HG03460 (cell line): ENCODE measurements at regions not wholly inside any gene's neighbourhood (a gene's known extent, or its start where the extent isn't known, plus 50 kb on each side); places are given as distances from the start of the nearest gene placed in this dataset.
A peak's percentile ranks its signal among the peaks of the same experiment; 100 is the strongest.

Source experiments
- ATAC-seq: cut with Tn5 transposase; IDR thresholded peaks from one replicate; pipeline ENCODE4 v1.9.1; 2021; ENCODE audit not compliant: unreplicated experiment

- ATAC-seq: no peak
Measured at GRCh38 chr12:92336641-92337040, 191.0 kb upstream of the BTG1 start.

DNA sequence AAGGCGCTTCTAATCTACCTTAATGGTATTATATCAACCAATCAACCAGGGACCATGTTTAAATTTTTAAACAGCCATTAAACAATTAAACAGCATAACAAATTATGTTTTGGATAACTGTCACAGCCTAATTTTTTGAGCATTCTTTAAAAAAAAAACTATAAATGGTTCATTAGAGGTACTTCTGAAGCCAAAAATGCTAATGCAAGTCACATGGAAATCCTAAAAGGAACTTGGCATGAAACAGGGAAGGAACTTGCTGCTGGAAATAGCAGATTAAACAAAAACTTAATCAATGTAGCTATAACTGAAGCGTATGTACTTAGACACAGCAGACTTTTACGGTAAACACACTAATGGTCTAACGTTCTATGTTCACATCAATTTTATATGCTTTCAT, 190.2 kb upstream of the BTG1 start:
- no peak for ATAC-seq

DNA sequence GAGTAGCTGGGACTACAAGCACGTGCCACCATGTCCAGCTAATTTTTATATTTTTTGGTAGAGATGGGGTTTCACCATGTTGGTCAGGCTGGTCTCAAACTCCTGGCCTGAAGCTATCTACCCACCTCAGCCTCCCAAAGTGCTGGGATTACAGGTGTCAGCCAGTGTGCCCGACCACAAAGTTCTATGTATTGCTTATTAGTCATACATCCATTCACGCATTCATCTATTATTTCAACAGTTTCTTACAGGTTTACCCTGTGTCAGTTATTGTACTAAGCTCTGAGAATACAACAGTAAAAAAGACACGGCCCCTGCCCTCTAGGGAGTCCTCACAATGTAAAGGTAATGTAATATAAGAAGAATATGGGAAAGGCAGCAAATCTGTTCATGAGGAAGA, 188.9 kb upstream of the BTG1 start:
- no peak for ATAC-seq

DNA sequence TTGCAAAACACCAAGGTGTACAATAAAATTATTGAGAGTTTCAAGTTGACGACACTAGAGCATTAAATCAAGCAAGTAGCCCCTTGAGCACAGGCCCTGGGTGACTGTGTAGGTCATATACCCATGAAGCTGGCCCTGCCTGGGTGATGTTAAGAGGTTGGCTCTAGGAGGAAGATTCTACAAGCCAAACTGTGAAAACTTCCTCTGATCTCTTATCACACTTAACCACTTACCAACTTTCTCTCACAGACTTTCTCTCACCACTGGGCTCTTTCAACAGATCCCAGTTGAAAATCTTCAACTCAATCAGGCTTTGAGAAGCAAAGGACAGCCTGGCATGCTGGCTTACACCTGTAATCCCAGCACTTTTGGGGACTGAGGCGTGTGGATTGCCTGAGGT, 186.9 kb upstream of the BTG1 start:
- no peak for ATAC-seq

DNA sequence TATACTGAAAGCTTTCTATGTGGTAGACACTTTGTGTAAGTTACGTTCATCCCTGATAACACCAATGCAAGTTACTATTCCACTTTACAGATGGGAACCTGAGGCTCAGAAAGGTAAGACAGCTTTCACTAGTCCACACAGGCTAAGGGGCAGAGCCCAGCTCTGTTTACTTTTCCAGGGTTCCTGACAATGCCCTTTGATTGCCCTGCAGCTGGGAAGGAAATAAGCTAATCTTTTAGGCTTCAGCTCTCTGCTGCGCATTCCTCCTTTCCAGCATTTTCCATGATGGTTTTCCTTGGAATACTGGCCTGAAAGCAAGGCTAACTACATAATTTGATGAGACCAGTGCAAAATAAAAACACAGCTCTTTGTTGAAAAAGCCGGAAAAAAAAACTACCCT, 185.7 kb upstream of the BTG1 start:
- no peak for ATAC-seq

DNA sequence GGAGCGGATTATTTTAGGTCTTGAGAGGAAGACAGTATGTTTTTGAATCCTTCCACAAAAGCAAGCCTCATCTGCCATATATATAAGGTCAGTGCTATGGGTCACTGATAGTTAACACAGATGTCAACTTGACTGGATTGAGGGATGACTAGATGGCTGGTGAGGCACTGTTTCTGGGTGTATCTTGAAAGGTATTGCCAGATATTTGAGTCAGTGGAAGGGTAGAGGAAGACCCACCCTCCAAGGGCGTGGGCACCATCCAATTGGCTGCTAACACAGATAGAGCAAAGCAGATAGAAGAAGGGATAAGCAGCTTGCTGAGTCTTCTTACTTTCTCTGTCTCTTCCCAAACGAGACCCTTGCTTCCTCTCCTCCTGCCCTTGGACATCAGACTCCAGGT, 185.0 kb upstream of the BTG1 start:
- ATAC-seq: no peak

- no peak for ATAC-seq
Measured at GRCh38 chr12:92326877-92327276, 181.2 kb upstream of the BTG1 start.

DNA sequence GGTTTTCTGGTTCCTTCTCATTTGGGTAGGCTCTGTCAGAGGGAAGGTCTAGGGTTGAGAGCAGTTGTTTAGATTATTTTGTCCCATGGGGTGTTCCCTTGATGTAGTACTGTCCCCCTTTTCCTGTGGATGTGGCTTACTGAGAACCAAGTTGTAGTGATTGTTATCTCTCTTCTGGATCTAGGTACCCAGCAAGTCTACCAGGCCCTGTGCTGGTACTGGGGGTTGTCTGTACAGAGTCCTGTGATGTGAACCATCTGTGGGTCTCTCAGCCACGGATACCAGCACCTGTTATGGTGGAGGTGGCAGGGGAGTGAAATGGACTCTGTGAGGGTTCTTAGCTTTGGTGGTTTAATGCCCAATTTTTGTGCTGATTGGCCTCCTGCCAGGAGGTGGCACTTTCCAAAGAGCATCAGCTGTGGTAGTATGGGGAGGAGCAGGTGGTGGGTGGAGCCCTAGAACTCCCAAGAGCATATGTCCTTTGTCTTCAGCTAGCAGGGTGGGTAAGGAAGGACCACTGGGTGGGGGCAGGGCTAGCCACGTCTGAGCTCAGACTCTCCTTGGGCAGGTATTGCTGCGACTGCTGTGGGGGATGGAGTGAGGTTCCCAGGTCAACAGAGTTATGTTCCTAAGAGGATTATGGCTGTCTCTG, 179.3 kb upstream of the BTG1 start:
- ATAC-seq: no peak

DNA sequence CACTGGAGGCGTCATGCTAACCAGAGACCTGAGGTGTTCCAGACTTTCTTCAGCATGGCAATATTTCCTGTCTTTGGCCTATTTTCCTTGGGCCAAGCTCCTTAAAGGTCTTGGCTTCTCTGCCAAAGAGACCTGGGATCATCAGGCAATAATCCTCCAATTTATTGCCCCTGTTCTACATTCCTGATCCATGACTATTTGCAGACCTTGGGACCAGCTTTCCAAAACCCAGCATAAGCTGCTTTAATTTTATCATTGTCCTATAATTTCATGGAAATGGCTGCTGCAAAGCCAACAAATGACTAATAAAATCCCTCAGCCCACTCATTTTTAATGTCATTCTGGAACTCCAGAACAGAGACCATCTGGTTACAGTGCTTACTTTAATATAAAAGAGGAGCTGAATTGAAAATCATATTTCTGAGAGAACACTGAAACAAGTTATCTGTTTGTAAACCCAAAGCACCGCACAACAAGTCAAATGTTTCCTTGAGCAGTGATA, 166.9 kb upstream of the BTG1 start:
- no peak for ATAC-seq

DNA sequence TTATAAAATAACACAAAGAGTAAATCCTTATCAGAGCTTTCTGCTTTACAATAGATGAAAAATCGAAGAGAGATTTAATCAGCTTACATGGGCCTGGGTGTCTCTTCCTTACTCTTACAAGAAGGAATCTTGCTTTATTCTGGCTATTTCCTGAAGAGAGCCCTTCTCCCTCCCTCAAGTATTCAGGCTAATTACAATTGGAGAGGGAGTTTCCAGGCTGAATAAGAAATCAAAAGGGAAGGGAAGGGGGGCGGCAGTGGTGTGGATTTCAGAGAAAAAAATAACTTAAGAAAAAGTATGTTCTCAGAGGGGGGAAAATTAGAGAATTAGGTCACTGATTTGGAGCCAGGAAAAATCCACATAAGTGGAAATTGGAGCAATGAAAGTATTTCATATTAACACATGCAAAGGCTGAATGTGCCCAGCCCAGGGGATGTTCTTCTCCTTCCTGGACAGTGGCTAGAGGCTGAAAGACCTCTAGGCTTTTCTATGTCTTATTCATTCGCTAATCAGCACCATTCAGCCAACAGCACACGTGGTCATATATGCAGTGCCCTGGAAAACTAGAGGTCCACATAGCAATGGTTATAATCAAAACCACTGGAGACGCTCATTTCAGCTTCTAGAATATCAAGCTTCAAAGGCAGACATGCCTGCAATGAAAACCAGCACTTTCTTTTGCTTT, 158.9 kb upstream of the BTG1 start:
- ATAC-seq: no peak

DNA sequence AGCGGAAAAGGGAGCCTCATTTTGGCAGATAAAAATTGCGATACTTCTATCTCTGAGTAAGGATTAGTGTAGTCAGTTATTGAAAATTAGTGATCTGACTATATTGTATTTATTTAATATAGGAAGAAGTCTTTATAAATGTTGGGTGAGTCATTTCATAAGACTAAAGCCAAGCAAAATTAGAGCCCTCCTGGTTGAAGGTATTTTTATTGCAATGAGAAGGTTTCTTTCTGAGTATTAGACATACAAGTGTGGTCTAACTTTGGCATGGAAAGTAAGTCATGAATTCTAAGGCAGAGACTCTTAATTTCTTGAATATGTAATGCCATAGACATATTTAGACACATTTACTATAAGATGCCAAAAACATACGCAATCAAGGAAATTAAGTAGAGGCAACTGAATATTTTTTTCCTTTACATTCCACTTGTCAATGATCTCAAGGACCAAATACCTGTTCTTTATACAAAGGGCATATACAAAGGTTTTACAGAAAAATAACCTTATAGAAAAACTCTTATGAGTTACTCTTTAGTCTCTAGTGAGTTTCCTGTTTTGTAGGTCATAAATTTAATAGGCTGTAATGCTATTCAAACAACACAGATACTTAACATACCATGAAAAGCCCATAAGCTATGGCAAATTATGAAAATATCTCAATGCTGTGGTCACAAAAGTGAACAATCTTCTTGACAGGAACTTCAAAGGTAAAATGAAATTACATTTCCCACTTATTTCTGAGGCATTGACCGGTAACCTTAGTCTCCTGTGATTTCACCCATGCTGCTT, 156.6 kb upstream of the BTG1 start:
- ATAC-seq: no peak

DNA sequence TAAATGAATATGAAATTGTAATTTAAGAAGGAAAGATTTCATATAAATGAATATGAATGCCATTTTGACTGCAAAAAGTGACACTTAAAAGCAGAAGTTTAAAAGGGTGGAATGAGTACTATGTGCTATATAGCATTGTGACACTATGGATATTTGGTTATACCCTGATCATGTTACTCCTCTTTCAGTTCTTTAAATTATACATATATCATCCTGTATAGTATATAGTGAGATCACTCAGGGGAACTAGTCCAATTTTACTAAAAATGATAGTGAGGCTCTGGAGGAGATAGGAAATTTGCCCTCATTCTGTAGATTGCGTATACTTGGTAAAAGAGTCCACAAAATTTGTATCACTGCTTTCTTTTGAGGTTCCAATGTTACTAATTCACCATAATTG, 155.7 kb upstream of the BTG1 start:
- no peak for ATAC-seq

DNA sequence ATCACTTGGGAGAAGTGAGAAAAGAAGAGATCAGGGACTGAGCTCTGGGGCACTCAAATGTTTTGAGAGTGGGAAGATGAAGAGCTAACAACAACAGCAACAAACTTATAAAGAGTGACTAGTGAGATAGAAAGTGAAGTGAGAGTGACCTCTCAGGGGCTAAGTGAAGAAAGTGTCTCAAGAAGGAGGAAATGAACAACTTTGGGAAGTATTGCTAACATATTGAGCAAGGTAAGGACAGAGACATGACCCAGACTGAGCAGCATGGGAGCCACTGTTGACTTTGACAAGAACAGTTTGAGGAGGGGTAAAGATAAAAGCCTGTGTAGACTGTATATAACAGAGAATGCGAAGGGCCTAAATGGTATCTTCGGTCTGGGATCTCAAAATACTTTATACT, 155.1 kb upstream of the BTG1 start:
- ATAC-seq: no peak

GRCh38 chr12:92299744-92300143, 154.1 kb upstream of the BTG1 start:
- ATAC-seq: no peak

DNA sequence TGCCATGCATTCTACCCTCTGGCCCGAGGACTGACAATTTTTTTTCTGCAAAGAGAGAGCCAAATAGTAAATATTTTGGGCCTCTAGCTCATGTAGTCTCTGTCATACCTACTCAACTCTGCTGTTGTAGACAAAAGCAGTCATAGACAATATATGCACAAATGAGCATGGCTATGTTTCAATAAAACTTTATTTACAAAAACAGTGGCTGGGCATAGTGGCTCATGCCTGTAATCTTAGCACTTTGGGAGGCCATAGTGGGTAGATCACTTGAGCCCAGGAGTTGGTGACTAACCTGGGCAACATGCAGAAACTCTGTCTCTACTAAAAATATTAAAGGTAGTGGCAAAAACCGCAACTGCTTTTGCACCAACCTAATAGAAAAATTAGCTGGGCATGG, 153.7 kb upstream of the BTG1 start:
- no peak for ATAC-seq

- peak; percentile 57 for ATAC-seq
Measured at GRCh38 chr12:92297932-92298696, 152.5 kb upstream of the BTG1 start.

- ATAC-seq: no peak
Measured at GRCh38 chr12:92297405-92297804, 151.8 kb upstream of the BTG1 start.

DNA sequence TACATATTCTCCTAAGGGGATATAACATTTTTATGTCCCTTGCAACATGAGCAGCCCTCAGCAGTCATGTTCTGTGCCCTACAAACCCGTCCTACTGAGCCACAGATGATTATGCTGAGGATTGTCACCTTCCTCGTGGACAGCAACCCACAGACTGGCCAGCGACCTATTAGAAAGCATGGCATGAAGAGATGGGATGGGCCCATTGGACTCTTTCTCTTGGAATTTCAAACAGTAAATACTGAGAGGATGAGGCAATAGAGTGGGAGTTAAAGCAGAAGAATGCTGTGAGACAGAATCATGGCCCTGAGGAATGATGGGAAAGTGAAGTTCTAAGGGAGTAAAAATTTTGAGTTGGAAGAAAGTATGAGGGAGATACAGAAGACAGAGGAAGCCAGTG, 149.9 kb upstream of the BTG1 start:
- no peak for ATAC-seq

GRCh38 chr12:92294676-92295440, 149.2 kb upstream of the BTG1 start:
- ATAC-seq: no peak

DNA sequence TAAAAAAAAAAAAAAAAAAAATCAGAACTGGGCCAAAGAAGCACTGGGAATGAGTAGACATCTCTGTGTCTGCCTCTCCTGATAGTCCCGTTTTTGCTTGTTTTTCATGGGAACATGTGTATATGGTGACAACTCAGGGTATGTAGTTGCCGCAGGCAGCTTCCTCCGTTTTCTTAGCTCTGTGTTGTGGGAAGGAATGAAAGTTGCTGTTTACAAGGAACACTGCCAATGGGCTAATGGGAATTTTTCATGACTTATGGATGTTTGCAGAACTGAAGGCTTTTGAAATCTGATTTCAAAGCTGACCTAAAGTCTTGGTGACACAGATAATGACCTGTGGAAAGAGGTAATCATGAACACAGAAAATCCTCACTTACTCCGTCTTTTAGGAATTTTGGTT, 146.4 kb upstream of the BTG1 start:
- no peak for ATAC-seq

GRCh38 chr12:92290886-92291285, 145.2 kb upstream of the BTG1 start:
- no peak for ATAC-seq
